Upper lobe of left lung (tissue), 6 donors: ENCODE measurements at regions not wholly inside any gene's neighbourhood (a gene's known extent, or its start where the extent isn't known, plus 50 kb on each side); places are given as distances from the start of the nearest gene placed in this dataset.
"Not testable (repeated sequence)": the region's sequence is repeated elsewhere in the genome, so short reads cannot be mapped to it uniquely, and the experiment has no call there.

ENCODE experiments used
- ATAC-seq, 2 donors: fragments of 200-7000 bp; cut with Tn5 transposase; one replicate each; pipeline ENCODE4 v1.9.1; 2022; ENCODE audit warnings: mild to moderate bottlenecking in 2 of 2, moderate library complexity in 2 of 2; ENCODE audit not compliant: low FRiP score in 2 of 2
- DNase-seq, 2 donors: peaks; one replicate each; pipeline ENCODE4 v3.0.0-alpha.2; 2019 to 2020
- H3K27ac ChIP-seq, 4 donors: fragments of 200-600 bp; sonication (generic); one replicate each; pipeline ENCODE4 v1.5.1; 2016 to 2019
- H3K27me3 ChIP-seq, 4 donors: fragments of 200-600 bp; sonication (generic); one replicate each; pipeline ENCODE4 v1.5.1; 2017 to 2019
- H3K36me3 ChIP-seq, 4 donors: fragments of 200-600 bp; sonication (generic); one replicate each; pipeline ENCODE4 v1.5.1; 2016 to 2019
- H3K4me1 ChIP-seq, 4 donors: fragments of 200-600 bp; sonication (generic); one replicate each; pipeline ENCODE4 v1.5.1; 2018 to 2019
- H3K4me3 ChIP-seq, 4 donors: fragments of 200-600 bp; sonication (generic); one replicate each; pipeline ENCODE4 v1.5.1; 2017 to 2019; ENCODE audit warnings: mild to moderate bottlenecking in 2 of 4, moderate library complexity in 1 of 4
- H3K9me3 ChIP-seq, 4 donors: fragments of 200-600 bp; sonication (generic); one replicate each; pipeline ENCODE4 v1.5.1; 2018 to 2019
- EP300 ChIP-seq, 4 donors: sonication (generic); formaldehyde crosslinking; IDR thresholded peaks; one replicate each; pipeline ENCODE4 v1.5.1; 2017; ENCODE audit warnings: antibody characterized with exemption in 4 of 4, control low read depth in 2 of 4
- POLR2A ChIP-seq, 4 donors: fragments of 450-650 bp; IDR thresholded peaks; one replicate each; pipeline ENCODE4 v1.5.1; 2016 to 2017; ENCODE audit warnings: antibody characterized with exemption in 4 of 4, mild to moderate bottlenecking in 2 of 4
- POLR2AphosphoS5 ChIP-seq, 2 donors: sonication (generic); formaldehyde crosslinking; IDR thresholded peaks; one replicate each; pipeline ENCODE4 v1.5.1; 2017; ENCODE audit warnings: antibody characterized with exemption in 2 of 2
- WGBS, 2 donors: methylation state at CpG; one replicate each; pipeline ENCODE4 v1.1.5; 2017 to 2018; 5-methylcytosine and 5-hydroxymethylcytosine counted together
- TF ChIP-seq, protein P1 (sequence below), 6 experiments: fragments of 450-650 bp in 4 of 6; fragments of 200-600 bp in 2 of 6; sonication (generic) in 2 of 6; IDR thresholded peaks; one replicate each; pipeline ENCODE4 v1.5.1; 2016 to 2019; ENCODE audit warnings: antibody characterized with exemption in 6 of 6
- donor health status: DM: no; HTN: no; CAD: no; lungs with moderate emphysema.
- donor health status: DM: no; HTN: yes; CAD: no; lungs with severe emphysema.

GRCh38 chr11:45000918-45001317 lies 50.2 kb upstream of the TP53I11 start:
- Histone ChIP-seq H3K4me3 (no peak overlapping the region), H3K36me3 (no peaks in the 10 kb centered on the region), H3K9me3 (no peaks in the 10 kb centered on the region), H3K27ac (no peak overlapping the region), H3K4me1 (no peaks in the 10 kb centered on the region), H3K27me3 (no peaks in the 10 kb centered on the region)
- WGBS, 2 donors = 87 to 100% methylated on average over 3 to 4 of the region's 4 CpGs
- TF ChIP-seq, protein P1, sequence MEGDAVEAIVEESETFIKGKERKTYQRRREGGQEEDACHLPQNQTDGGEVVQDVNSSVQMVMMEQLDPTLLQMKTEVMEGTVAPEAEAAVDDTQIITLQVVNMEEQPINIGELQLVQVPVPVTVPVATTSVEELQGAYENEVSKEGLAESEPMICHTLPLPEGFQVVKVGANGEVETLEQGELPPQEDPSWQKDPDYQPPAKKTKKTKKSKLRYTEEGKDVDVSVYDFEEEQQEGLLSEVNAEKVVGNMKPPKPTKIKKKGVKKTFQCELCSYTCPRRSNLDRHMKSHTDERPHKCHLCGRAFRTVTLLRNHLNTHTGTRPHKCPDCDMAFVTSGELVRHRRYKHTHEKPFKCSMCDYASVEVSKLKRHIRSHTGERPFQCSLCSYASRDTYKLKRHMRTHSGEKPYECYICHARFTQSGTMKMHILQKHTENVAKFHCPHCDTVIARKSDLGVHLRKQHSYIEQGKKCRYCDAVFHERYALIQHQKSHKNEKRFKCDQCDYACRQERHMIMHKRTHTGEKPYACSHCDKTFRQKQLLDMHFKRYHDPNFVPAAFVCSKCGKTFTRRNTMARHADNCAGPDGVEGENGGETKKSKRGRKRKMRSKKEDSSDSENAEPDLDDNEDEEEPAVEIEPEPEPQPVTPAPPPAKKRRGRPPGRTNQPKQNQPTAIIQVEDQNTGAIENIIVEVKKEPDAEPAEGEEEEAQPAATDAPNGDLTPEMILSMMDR (IDR thresholded peaks at IDR 0.05) = no peak
- no peak for TF ChIP-seq EP300 (IDR thresholded peaks at IDR 0.05)
- no peak for TF ChIP-seq POLR2AphosphoS5 (IDR thresholded peaks at IDR 0.05)
- no peak for TF ChIP-seq POLR2A (IDR thresholded peaks at IDR 0.05)
- ATAC-seq = no peak
- no peak for DNase-seq

DNA sequence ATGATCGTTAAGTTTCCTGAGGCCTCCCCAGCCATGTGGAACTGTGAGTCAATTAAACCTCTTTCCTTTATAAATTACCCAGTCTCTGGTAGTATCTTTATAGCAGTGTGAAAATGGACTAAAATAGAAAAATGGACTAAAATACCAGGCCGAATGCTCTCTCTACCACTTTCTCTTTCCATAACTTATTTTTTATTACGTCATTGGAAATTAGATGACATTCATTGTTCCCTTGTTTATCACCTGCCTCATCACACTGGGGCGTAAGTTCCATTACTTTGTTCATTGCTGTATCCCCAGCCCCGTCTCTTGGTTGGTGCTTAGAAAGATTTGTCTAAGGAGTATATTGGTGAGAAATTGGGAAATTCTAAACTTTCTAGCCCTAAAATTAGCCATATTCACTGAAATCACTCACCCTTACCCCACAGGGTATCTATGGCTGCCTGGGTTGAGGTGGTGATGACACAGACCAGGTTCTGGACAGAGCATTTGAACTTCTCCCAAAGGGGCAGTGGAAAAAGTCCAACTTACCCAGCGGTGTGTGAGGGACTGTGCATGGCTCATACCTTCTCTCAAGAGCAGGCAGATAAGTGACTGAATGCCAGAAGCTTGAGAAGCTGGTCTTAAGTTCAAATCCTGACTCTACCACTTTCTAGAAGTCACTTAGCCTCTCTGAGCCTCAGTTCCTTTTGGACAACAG lies 50.9 kb upstream of the TP53I11 start:
- Histone ChIP-seq H3K27me3 (no peaks in the 10 kb centered on the region), H3K36me3 (no peaks in the 10 kb centered on the region), H3K4me1 (no peaks in the 10 kb centered on the region), H3K27ac (no peak overlapping the region), H3K4me3 (no peak overlapping the region), H3K9me3 (no peaks in the 10 kb centered on the region)
- ATAC-seq = no peak
- 89 to 91% methylated on average over 6 of the region's 6 CpGs for WGBS, 2 donors
- no peak for DNase-seq
- TF ChIP-seq EP300 (IDR thresholded peaks at IDR 0.05) (no peak), POLR2AphosphoS5 (IDR thresholded peaks at IDR 0.05) (no peak), POLR2A (IDR thresholded peaks at IDR 0.05) (no peak)
- TF ChIP-seq, protein P1 (IDR thresholded peaks at IDR 0.05) = no peak

GRCh38 chr11:45005106-45005505 lies 54.4 kb upstream of the TP53I11 start:
- no peak overlapping the region for H3K4me3 ChIP-seq
- H3K9me3 ChIP-seq = no peaks in the 10 kb centered on the region
- TF ChIP-seq, protein P1 (IDR thresholded peaks at IDR 0.05) = no peak
- TF ChIP-seq POLR2AphosphoS5 (IDR thresholded peaks at IDR 0.05) = no peak
- no peaks in the 10 kb centered on the region for H3K27me3 ChIP-seq
- WGBS, 2 donors = 79 to 89% methylated on average over 1 of the region's 1 CpG
- DNase-seq (no peak), ATAC-seq (no peak)
- no peak overlapping the region for H3K27ac ChIP-seq
- H3K36me3 ChIP-seq = no peaks in the 10 kb centered on the region
- no peaks in the 10 kb centered on the region for H3K4me1 ChIP-seq

GRCh38 chr11:45007011-45007410 lies 56.3 kb upstream of the TP53I11 start:
- no peaks in the 10 kb centered on the region for H3K36me3 ChIP-seq
- no peak for DNase-seq
- 79 to 84% methylated on average over 8 of the region's 8 CpGs for WGBS, 2 donors
- TF ChIP-seq, protein P1 (IDR thresholded peaks at IDR 0.05) = no peak
- no peak for TF ChIP-seq EP300 (IDR thresholded peaks at IDR 0.05)
- TF ChIP-seq POLR2AphosphoS5 (IDR thresholded peaks at IDR 0.05) = no peak
- TF ChIP-seq POLR2A (IDR thresholded peaks at IDR 0.05) = no peak
- no peak overlapping the region for H3K27ac ChIP-seq
- no peaks in the 10 kb centered on the region for H3K4me1 ChIP-seq
- no peaks in the 10 kb centered on the region for H3K27me3 ChIP-seq
- ATAC-seq = no peak
- H3K4me3 ChIP-seq = no peak overlapping the region
- no peaks in the 10 kb centered on the region for H3K9me3 ChIP-seq

DNA sequence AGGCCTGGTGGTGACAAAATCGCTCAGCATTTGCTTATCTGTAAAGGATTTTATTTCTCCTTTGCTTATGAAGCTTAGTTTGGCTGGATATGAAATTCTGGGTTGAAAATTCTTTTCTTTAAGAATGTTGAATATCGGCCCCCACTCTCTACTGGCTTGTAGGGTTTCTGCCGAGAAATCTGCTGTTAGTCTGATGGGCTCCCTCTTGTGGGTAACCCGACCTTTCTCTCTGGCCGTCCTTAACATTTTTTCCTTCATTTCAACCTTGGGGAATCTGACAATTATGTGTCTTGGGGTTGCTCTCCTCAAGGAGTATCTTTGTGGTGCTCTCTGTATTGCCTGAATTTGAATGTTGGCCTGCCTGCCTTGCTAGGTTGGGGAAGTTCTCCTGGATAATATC lies 65.3 kb upstream of the TP53I11 start:
- H3K27me3 ChIP-seq, H3K27ac ChIP-seq, H3K4me1 ChIP-seq, H3K36me3 ChIP-seq, H3K4me3 ChIP-seq, H3K9me3 ChIP-seq, ATAC-seq, DNase-seq: not testable (repeated sequence)
- WGBS, 2 donors = 79 to 80% methylated on average over 5 of the region's 5 CpGs

- WGBS, 2 donors = 80 to 84% methylated on average over 4 of the region's 4 CpGs
- DNase-seq, H3K27ac ChIP-seq, H3K4me3 ChIP-seq, ATAC-seq, H3K36me3 ChIP-seq, H3K27me3 ChIP-seq, H3K9me3 ChIP-seq: not testable (repeated sequence)
- peaks cover 4 to 13% (median 7%) of the 10 kb centered on the region in 4 donors for H3K4me1 ChIP-seq
Observed at GRCh38 chr11:45016446-45016845, 65.8 kb upstream of the TP53I11 start.
